Common myeloid progenitor, CD34-positive (primary cell): ENCODE measurements at regions not wholly inside any gene's neighbourhood (a gene's known extent, or its start where the extent isn't known, plus 50 kb on each side); places are given as distances from the start of the nearest gene placed in this dataset.

Source experiments
- CTCF ChIA-PET: fragments of 350-600 bp; sonication (Branson Sonifier 250); formaldehyde crosslinking; loops from one replicate; lab custom pipeline; 2021; ENCODE audit warnings: antibody characterized with exemption; lab: Charles Lee
- POLR2A ChIA-PET: fragments of 350-600 bp; sonication (Branson Sonifier 250); formaldehyde crosslinking; loops from one replicate; lab custom pipeline; 2021; ENCODE audit warnings: antibody characterized with exemption; lab: Charles Lee
- DNase-seq, 3 donors: peaks; one replicate each; pipeline versions ENCODE4 v3.0.0 to v3.0.0-alpha.2; 2013
- H3K27ac ChIP-seq, 2 experiments: 1 replicate in 1 of 2; 2 replicates in 1 of 2; pipeline ENCODE4 v1.7.0; 2013; ENCODE audit warnings: inconsistent platforms in 2 of 2, low read length in 2 of 2, mild to moderate bottlenecking in 2 of 2, low read depth in 1 of 2, moderate library complexity in 1 of 2; ENCODE audit not compliant: severe bottlenecking in 2 of 2, insufficient read depth in 1 of 2, poor library complexity in 1 of 2
- H3K27me3 ChIP-seq, 5 experiments: replicated peaks in 2 of 5; 1 replicate in 3 of 5; 2 replicates in 2 of 5; pipeline versions ENCODE4 v1.6.1 to v1.7.0; 2013; ENCODE audit warnings: low read length in 4 of 5, mild to moderate bottlenecking in 2 of 5, moderate library complexity in 2 of 5, inconsistent platforms in 1 of 5; ENCODE audit not compliant: insufficient read depth in 5 of 5, control insufficient read depth in 4 of 5
- H3K36me3 ChIP-seq, 4 experiments: 1 replicate in 2 of 4; 2 replicates in 2 of 4; pipeline versions ENCODE4 v1.6.1 to v1.7.0; 2013; ENCODE audit warnings: low read length in 3 of 4, control low read depth in 1 of 4, mild to moderate bottlenecking in 1 of 4; ENCODE audit not compliant: control insufficient read depth in 4 of 4, insufficient read depth in 4 of 4
- H3K4me1 ChIP-seq, 4 experiments: 1 replicate in 3 of 4; 2 replicates in 1 of 4; pipeline versions ENCODE4 v1.6.1 to v1.7.1; 2013; ENCODE audit warnings: low read length in 3 of 4, mild to moderate bottlenecking in 3 of 4, control low read depth in 1 of 4, inconsistent platforms in 1 of 4, moderate library complexity in 1 of 4; ENCODE audit not compliant: control insufficient read depth in 4 of 4, insufficient read depth in 4 of 4; ENCODE audit errors: control extremely low read depth in 1 of 4
- H3K4me3 ChIP-seq, 7 experiments: 1 replicate in 4 of 7; 2 replicates in 3 of 7; pipeline versions ENCODE4 v1.5.1 to v1.7.0; 2013; ENCODE audit warnings: mild to moderate bottlenecking in 7 of 7, low read length in 6 of 7, moderate library complexity in 6 of 7, inconsistent platforms in 2 of 7, low read depth in 2 of 7, control low read depth in 1 of 7; ENCODE audit not compliant: insufficient read depth in 4 of 7, control insufficient read depth in 1 of 7; ENCODE audit errors: extremely low read depth in 1 of 7
- H3K9me3 ChIP-seq, 5 experiments: 1 replicate in 4 of 5; 2 replicates in 1 of 5; pipeline versions ENCODE4 v1.6.1 to v1.7.1; 2013; ENCODE audit warnings: low read length in 4 of 5, mild to moderate bottlenecking in 2 of 5, inconsistent platforms in 1 of 5, low read depth in 1 of 5, moderate library complexity in 1 of 5; ENCODE audit not compliant: control insufficient read depth in 4 of 5, insufficient read depth in 2 of 5; ENCODE audit errors: control extremely low read depth in 1 of 5
- WGBS: methylation state at CpG from one replicate; pipeline ENCODE4 v1.1.5; 2013; ENCODE audit not compliant: insufficient coverage; 5-methylcytosine and 5-hydroxymethylcytosine counted together

- no peak overlapping the region for H3K27ac ChIP-seq
- CTCF ChIA-PET, result interaction anchor here (1.1 to 2.8 kb wide), 9 partner anchors 10 to 51 kb away, joined by 3 to 13 read pairs (median 6); no protein-coding TSS in a partner anchor
- H3K36me3 ChIP-seq, result no peaks in the 10 kb centered on the region
- H3K4me3 ChIP-seq, result no peak overlapping the region
- WGBS, result 79% methylated on average over 15 of the region's 15 CpGs
- H3K9me3 ChIP-seq, result no peaks in the 10 kb centered on the region
- H3K27me3 ChIP-seq, result no peaks in the 10 kb centered on the region
- H3K4me1 ChIP-seq, result peaks cover 0 to 37% (median 16%) of the 10 kb centered on the region in 4 experiments
- POLR2A ChIA-PET, result no interaction called here
- no peak for DNase-seq
Measured at GRCh38 chr16:85471469-85472431, 141.4 kb upstream of the GSE1 start.

DNA sequence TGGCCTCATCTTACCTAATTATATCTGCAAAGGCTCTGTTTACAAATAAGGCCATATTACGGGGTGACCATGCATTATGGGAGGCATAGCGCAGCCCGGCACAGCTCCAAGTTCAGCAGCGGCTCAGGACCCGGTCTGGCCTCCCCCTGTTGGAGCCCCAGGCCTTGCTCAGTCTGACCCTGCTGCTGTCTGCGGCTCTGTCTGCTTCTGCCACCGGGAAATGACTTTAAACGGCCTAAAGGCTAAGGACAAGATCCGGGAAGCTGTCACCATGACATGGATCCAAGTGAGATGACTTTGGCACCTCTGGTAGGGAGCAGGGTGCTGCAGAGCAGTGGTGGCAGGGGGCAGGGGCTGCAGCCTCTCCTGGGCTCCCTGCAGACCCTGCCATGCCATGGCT is 140.6 kb upstream of the GSE1 start:
- 99% methylated on average over 9 of the region's 9 CpGs for WGBS
- Histone ChIP-seq H3K27ac (no peak overlapping the region), H3K27me3 (no peaks in the 10 kb centered on the region), H3K36me3 (no peaks in the 10 kb centered on the region), H3K4me1 (peaks cover 0 to 37% (median 16%) of the 10 kb centered on the region in 4 experiments), H3K9me3 (no peaks in the 10 kb centered on the region), H3K4me3 (no peak overlapping the region)
- CTCF ChIA-PET, result interaction anchor here (1.2 to 2.8 kb wide), 4 partner anchors 11 to 52 kb away, joined by 5 to 13 read pairs (median 6); no protein-coding TSS in a partner anchor
- POLR2A ChIA-PET, result no interaction called here
- no peak for DNase-seq

DNA sequence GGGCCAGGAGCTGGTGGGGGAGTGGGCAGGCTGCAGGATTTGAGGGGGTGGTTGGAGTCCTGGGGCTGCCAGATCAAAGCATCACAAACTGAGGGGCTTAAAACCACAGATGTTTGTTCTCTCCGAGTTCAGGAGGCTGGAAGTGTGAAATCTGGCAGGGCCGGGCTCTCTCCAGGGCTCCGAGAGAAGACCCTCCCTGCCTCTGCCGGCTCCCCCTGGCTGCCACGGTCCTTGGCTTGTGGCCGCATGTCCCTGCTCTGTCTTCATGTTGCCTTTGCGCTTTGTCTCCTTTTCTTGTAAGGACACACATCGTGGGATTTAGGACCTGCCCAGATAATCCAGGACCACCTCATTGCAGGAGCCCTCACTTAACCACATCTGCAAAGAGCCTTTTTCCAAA is 139.8 kb upstream of the GSE1 start:
- DNase-seq, result no peak
- Histone ChIP-seq H3K27ac (no peak overlapping the region), H3K4me1 (peaks cover 0 to 37% (median 16%) of the 10 kb centered on the region in 4 experiments), H3K27me3 (no peaks in the 10 kb centered on the region), H3K9me3 (no peaks in the 10 kb centered on the region), H3K4me3 (no peak overlapping the region), H3K36me3 (no peaks in the 10 kb centered on the region)
- CTCF ChIA-PET, result interaction anchor here (1.0 to 2.8 kb wide), 5 partner anchors 9 to 26 kb away, joined by 3 to 7 read pairs (median 4); no protein-coding TSS in a partner anchor
- POLR2A ChIA-PET, result interaction anchor here (0.7 kb wide), 1 partner anchor 20 kb away, joined by 3 read pairs; no protein-coding TSS in a partner anchor
- WGBS, result 93% methylated on average over 8 of the region's 8 CpGs

DNA sequence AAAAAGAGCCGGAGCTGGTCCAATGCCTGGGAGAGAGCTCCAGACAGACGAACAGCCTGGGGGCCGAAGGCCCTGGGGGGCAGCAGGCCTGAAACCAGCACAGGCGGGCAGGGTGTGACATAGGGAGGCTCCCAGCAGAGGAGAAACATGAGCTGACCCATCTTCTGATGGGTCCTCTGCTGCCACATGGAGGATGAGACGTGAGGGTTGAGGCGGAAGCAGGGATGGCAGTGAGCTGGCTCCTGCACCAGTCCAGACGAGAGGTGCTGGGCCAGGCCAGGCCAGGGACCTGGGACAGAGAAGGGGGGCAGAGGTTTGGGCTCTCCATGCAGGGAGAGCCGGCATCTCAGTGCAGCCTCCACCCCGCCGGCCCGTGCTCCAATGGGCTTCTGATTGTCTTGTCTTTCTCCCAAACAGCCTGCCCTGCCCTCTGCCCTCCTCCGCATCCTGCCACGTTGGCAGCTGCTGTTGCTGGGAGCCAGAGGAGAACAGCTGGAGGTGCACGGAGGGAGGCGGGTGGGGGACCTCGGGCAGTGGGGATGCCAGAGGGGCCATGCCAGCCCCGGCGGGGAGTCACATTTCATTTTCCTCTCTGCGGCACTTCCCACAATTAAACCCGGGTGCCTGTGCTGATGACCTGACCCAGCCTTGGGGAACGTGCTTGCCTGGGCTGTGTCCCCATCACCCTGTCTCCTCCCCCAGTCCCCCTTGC is 139.1 kb upstream of the GSE1 start:
- H3K27ac ChIP-seq, result no peak overlapping the region
- WGBS, result 78% methylated on average over 14 of the region's 21 CpGs
- ChIA-PET CTCF (interaction anchor here (0.9 to 1.8 kb wide), 7 partner anchors 9 to 35 kb away, joined by 3 to 7 read pairs (median 4); no protein-coding TSS in a partner anchor), POLR2A (interaction anchor here (0.7 to 0.8 kb wide), 2 partner anchors 12 to 21 kb away, joined by 3 read pairs; no protein-coding TSS in a partner anchor)
- H3K4me3 ChIP-seq, result no peak overlapping the region
- H3K4me1 ChIP-seq, result peaks cover 0 to 37% (median 16%) of the 10 kb centered on the region in 4 experiments
- H3K36me3 ChIP-seq, result no peaks in the 10 kb centered on the region
- no peaks in the 10 kb centered on the region for H3K27me3 ChIP-seq
- H3K9me3 ChIP-seq, result no peaks in the 10 kb centered on the region
- DNase-seq, result no peak

GRCh38 chr16:85474621-85475217 is 138.4 kb upstream of the GSE1 start:
- 41% methylated on average over 9 of the region's 9 CpGs for WGBS
- Histone ChIP-seq H3K27ac (no peak overlapping the region), H3K4me1 (peaks cover 0 to 34% (median 16%) of the 10 kb centered on the region in 4 experiments), H3K36me3 (no peaks in the 10 kb centered on the region), H3K27me3 (no peaks in the 10 kb centered on the region), H3K4me3 (no peak overlapping the region), H3K9me3 (no peaks in the 10 kb centered on the region)
- CTCF ChIA-PET, result interaction anchor here (0.9 to 1.8 kb wide), 4 partner anchors 13 to 36 kb away, joined by 3 to 7 read pairs (median 4); no protein-coding TSS in a partner anchor
- POLR2A ChIA-PET, result interaction anchor here (0.8 kb wide), 1 partner anchor 13 kb away, joined by 3 read pairs; no protein-coding TSS in a partner anchor
- peak in 2 of 3 donors; percentile 52 to 73 for DNase-seq

- DNase-seq, result no peak
- Histone ChIP-seq H3K4me1 (peaks cover 0 to 34% (median 16%) of the 10 kb centered on the region in 4 experiments), H3K4me3 (no peak overlapping the region), H3K27me3 (no peaks in the 10 kb centered on the region), H3K27ac (no peak overlapping the region), H3K9me3 (no peaks in the 10 kb centered on the region), H3K36me3 (no peaks in the 10 kb centered on the region)
- POLR2A ChIA-PET, result no interaction called here
- WGBS, result 82% methylated on average over 6 of the region's 8 CpGs
- CTCF ChIA-PET, result interaction anchor here (0.7 to 2.5 kb wide), 3 partner anchors 9 to 29 kb away, joined by 3 to 9 read pairs (median 3); no protein-coding TSS in a partner anchor
Measured at GRCh38 chr16:85475233-85475632, 137.9 kb upstream of the GSE1 start.
